ENCODE measurements at regions not wholly inside any gene's neighbourhood (a gene's known extent, or its start where the extent isn't known, plus 50 kb on each side); places are given as distances from the start of the nearest gene placed in this dataset.
A peak's percentile ranks its signal among the peaks of the same experiment; 100 is the strongest.

DNA sequence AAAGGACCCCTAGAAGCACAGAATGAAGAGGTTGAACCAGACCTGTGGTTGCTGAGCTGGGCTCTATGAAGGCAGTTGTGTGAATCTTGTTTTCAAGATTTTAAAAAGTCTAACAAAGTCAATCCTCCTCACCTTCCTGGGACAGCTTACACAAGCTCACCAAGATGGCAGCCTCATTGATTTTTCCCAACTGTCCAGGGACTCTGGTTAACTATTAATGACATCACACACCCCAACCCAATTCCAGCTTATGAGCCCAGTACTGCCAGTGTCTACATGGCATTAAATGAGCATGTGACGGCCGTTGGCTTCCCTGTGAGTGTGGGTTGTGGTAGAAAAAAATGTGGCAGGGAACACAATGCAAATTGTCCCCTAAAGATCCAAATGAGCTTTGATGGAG is 137.0 kb downstream of the CHST1 start:
- Histone ChIP-seq H3K27ac (ENCODE audit: low read depth, low read length) (no peak overlapping the region), H3K27me3 (ENCODE audit: control insufficient read depth, insufficient read depth, low read length) (no peaks in the 10 kb centered on the region), H3K4me1 (ENCODE audit: control insufficient read depth, insufficient read depth, low read length) (peaks cover 14% of the 10 kb centered on the region), H3K9me3 (ENCODE audit: control insufficient read depth, insufficient read depth, low read length) (no peaks in the 10 kb centered on the region), H3K4me3 (ENCODE audit: low read depth, low read length) (no peak overlapping the region), H3K36me3 (ENCODE audit: control insufficient read depth, insufficient read depth, low read length) (no peaks in the 10 kb centered on the region)
- DNase-seq (ENCODE audit: low read depth in 4 of 6, low spot score in 6 of 6), result no peak
- WGBS (ENCODE audit: insufficient coverage), result no CpG with 5 or more reads among the region's 2 CpGs

GRCh38 chr11:45527898-45528297 is 137.5 kb downstream of the CHST1 start:
- H3K4me3 ChIP-seq (ENCODE audit: low read depth, low read length), result no peak overlapping the region
- H3K9me3 ChIP-seq (ENCODE audit: control insufficient read depth, insufficient read depth, low read length), result no peaks in the 10 kb centered on the region
- H3K27me3 ChIP-seq (ENCODE audit: control insufficient read depth, insufficient read depth, low read length), result no peaks in the 10 kb centered on the region
- peaks cover 11% of the 10 kb centered on the region for H3K4me1 ChIP-seq (ENCODE audit: control insufficient read depth, insufficient read depth, low read length)
- DNase-seq (ENCODE audit: low read depth in 4 of 6, low spot score in 6 of 6), result no peak
- H3K27ac ChIP-seq (ENCODE audit: low read depth, low read length), result no peak overlapping the region
- 89% methylated on average over 1 of the region's 1 CpG for WGBS (ENCODE audit: insufficient coverage)
- H3K36me3 ChIP-seq (ENCODE audit: control insufficient read depth, insufficient read depth, low read length), result no peaks in the 10 kb centered on the region

DNA sequence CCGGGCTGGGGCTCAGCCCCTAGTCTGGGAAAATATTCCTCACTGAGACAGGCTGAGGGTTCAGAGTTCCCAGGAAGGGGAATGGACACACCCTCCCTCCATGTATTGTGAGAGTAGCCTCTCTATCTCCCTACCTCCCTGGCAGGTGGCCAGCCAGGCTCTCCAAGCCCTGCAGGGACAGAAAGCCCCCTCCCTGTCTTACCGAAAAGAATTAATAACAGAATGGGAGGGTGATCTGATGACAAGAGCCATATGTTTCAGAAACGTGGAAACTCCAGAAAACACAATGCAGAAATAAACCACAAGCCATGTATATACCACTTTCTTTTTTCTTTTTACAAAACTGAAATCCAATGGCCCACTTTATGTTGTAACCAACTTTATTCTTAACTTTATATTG is 140.0 kb downstream of the CHST1 start:
- Histone ChIP-seq H3K4me3 (ENCODE audit: low read depth, low read length) (no peak overlapping the region), H3K4me1 (ENCODE audit: control insufficient read depth, insufficient read depth, low read length) (no peaks in the 10 kb centered on the region), H3K27ac (ENCODE audit: low read depth, low read length) (no peak overlapping the region), H3K27me3 (ENCODE audit: control insufficient read depth, insufficient read depth, low read length) (no peaks in the 10 kb centered on the region), H3K36me3 (ENCODE audit: control insufficient read depth, insufficient read depth, low read length) (no peaks in the 10 kb centered on the region), H3K9me3 (ENCODE audit: control insufficient read depth, insufficient read depth, low read length) (no peaks in the 10 kb centered on the region)
- WGBS (ENCODE audit: insufficient coverage), result no CpG with 5 or more reads among the region's 3 CpGs
- no peak for DNase-seq (ENCODE audit: low read depth in 4 of 6, low spot score in 6 of 6)

DNA sequence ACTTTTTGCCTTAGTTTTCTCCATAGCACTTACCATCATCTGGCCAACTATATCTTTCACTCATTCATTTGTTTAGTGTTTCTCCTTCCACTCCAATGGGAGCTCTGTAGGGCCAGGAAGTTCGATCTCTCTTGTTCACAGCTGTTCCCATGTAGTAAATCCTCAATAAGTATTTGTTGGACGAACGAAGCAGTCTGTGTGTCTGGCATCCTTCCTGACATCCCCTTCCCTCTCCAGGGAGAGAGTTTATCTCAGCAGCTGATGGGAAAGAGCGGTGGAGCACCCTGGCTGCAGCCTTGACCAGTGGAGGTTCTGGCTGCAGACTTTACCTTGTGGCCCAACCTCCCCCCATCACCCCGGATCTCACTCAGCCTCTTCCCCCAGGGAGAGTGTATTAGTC is 141.7 kb downstream of the CHST1 start:
- H3K4me3 ChIP-seq (ENCODE audit: low read depth, low read length), result no peak overlapping the region
- no peak for DNase-seq (ENCODE audit: low read depth in 4 of 6, low spot score in 6 of 6)
- H3K27ac ChIP-seq (ENCODE audit: low read depth, low read length), result no peak overlapping the region
- H3K9me3 ChIP-seq (ENCODE audit: control insufficient read depth, insufficient read depth, low read length), result no peaks in the 10 kb centered on the region
- no CpG with 5 or more reads among the region's 5 CpGs for WGBS (ENCODE audit: insufficient coverage)
- no peaks in the 10 kb centered on the region for H3K36me3 ChIP-seq (ENCODE audit: control insufficient read depth, insufficient read depth, low read length)
- no peaks in the 10 kb centered on the region for H3K4me1 ChIP-seq (ENCODE audit: control insufficient read depth, insufficient read depth, low read length)
- no peaks in the 10 kb centered on the region for H3K27me3 ChIP-seq (ENCODE audit: control insufficient read depth, insufficient read depth, low read length)

DNA sequence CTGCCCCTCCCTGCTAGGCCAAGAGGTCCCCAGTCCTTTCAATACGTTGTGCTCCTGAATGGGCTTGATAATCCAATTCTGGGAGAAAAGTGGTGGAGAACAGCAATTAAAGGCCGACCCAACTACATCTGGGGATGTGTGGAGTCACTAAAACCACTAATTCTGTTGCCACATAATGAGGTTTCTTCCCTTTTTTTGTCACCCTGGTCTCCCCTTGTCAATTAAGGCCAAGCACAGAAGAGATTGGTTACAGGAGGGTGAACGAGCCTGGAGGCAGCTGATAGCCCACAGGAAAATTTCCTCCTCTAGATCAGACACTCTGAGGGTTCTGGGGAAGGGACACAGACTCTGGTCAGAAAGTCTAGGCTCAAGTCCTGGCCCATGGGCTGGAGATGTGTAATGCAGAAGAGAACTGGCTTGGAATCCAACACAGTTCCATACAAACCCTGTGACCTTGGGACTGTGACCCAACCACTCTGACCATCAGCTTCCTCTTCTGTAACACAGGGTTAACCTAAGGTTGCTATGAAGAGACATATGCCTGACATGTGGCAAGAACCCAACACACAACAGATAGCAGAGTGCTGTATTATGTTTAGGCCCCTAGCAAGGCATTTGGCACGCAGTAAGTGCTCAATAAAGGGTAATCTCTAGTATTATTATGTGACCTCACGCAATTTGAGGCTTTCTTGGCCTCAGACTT is 146.4 kb downstream of the CHST1 start:
- no peak for DNase-seq (ENCODE audit: low read depth in 4 of 6, low spot score in 6 of 6)
- no peak overlapping the region for H3K4me3 ChIP-seq (ENCODE audit: low read depth, low read length)
- 40% methylated on average over 1 of the region's 5 CpGs for WGBS (ENCODE audit: insufficient coverage)

DNA sequence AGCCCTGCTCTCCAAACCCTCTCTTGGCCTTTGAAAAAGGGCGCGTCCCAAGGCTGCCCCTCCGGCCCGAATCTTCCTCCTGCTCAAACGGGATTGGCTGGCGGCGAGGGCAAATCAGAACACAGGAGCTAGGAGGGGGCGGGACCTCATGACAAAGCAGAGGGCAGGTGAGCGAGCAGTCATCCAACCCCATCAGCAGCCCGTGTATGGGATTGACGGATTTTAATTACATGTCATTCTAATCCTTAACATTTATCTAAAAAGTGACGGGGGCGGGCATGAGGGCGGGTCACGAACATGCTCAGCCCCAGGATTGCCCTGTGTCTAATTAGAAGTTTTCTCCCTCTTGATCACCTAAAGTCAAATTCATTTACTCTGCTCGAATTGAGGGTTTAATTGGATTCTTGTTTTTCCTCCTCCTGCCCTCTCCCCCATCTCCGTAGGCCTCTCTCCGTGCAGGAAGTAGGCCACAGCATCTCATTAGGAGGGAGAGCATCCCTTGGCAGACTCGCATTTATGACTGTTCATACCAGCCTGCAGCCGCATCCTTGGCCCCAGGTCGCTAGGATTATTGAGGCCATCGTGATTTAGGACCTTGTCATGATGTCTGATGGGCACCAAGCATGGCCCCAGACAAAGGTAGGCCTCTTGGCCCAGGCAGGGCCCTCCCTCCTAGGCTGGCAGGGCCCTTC is 147.1 kb downstream of the CHST1 start:
- peak in 1 of 6 donors; percentile 51 for DNase-seq (ENCODE audit: low read depth in 4 of 6, low spot score in 6 of 6)
- Histone ChIP-seq H3K4me3 (ENCODE audit: low read depth, low read length) (no peak overlapping the region), H3K27me3 (ENCODE audit: control insufficient read depth, insufficient read depth, low read length) (no peaks in the 10 kb centered on the region), H3K4me1 (ENCODE audit: control insufficient read depth, insufficient read depth, low read length) (peaks cover 3% of the 10 kb centered on the region), H3K9me3 (ENCODE audit: control insufficient read depth, insufficient read depth, low read length) (no peaks in the 10 kb centered on the region), H3K27ac (ENCODE audit: low read depth, low read length) (no peak overlapping the region), H3K36me3 (ENCODE audit: control insufficient read depth, insufficient read depth, low read length) (no peaks in the 10 kb centered on the region)
- WGBS (ENCODE audit: insufficient coverage), result 74% methylated on average over 17 of the region's 22 CpGs

More for the DNA sequence above, 146.4 kb downstream of the CHST1 start:
- Histone ChIP-seq H3K27me3 (ENCODE audit: control insufficient read depth, insufficient read depth, low read length) (no peaks in the 10 kb centered on the region), H3K9me3 (ENCODE audit: control insufficient read depth, insufficient read depth, low read length) (no peaks in the 10 kb centered on the region), H3K4me1 (ENCODE audit: control insufficient read depth, insufficient read depth, low read length) (peaks cover 3% of the 10 kb centered on the region), H3K36me3 (ENCODE audit: control insufficient read depth, insufficient read depth, low read length) (no peaks in the 10 kb centered on the region), H3K27ac (ENCODE audit: low read depth, low read length) (no peak overlapping the region)

GRCh38 chr11:45517171-45517770 is 148.2 kb downstream of the CHST1 start:
- H3K27ac ChIP-seq (ENCODE audit: low read depth, low read length), result no peak overlapping the region
- H3K9me3 ChIP-seq (ENCODE audit: control insufficient read depth, insufficient read depth, low read length), result no peaks in the 10 kb centered on the region
- H3K4me3 ChIP-seq (ENCODE audit: low read depth, low read length), result no peak overlapping the region
- H3K4me1 ChIP-seq (ENCODE audit: control insufficient read depth, insufficient read depth, low read length), result peaks cover 3% of the 10 kb centered on the region
- H3K36me3 ChIP-seq (ENCODE audit: control insufficient read depth, insufficient read depth, low read length), result no peaks in the 10 kb centered on the region
- H3K27me3 ChIP-seq (ENCODE audit: control insufficient read depth, insufficient read depth, low read length), result no peaks in the 10 kb centered on the region
- DNase-seq (ENCODE audit: low read depth in 4 of 6, low spot score in 6 of 6), result no peak
- 74% methylated on average over 9 of the region's 11 CpGs for WGBS (ENCODE audit: insufficient coverage)

DNA sequence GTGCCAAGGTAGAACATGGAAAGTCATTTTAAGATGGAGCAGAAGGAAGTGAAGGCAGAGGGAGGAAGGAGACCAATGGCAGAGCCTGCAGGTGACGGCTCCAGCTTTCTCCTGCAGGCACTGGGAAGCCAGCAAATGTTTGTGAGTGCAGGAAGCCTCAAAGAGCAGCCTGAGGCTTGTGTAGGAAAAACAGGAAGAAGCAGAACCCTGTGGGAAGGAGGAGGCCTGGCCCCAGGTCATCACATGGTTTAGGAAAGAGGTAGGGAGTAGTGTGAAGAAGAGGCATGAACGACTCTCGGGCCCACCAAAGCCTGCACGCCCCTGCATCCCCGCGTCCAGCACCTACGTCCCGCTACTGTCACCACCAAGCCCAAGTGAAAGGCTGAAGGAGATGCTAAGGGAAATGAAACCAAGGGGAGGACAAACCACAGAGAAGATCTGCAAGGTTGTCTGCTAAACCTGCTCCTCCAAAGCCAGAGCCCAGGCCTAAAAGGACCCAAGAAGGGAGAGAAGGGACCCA is 151.5 kb downstream of the CHST1 start:
- Histone ChIP-seq H3K9me3 (ENCODE audit: control insufficient read depth, insufficient read depth, low read length) (no peaks in the 10 kb centered on the region), H3K36me3 (ENCODE audit: control insufficient read depth, insufficient read depth, low read length) (no peaks in the 10 kb centered on the region), H3K4me1 (ENCODE audit: control insufficient read depth, insufficient read depth, low read length) (peaks cover 11% of the 10 kb centered on the region), H3K27me3 (ENCODE audit: control insufficient read depth, insufficient read depth, low read length) (no peaks in the 10 kb centered on the region), H3K4me3 (ENCODE audit: low read depth, low read length) (no peak overlapping the region), H3K27ac (ENCODE audit: low read depth, low read length) (no peak overlapping the region)
- 90% methylated on average over 8 of the region's 8 CpGs for WGBS (ENCODE audit: insufficient coverage)
- DNase-seq (ENCODE audit: low read depth in 4 of 6, low spot score in 6 of 6), result no peak

DNA sequence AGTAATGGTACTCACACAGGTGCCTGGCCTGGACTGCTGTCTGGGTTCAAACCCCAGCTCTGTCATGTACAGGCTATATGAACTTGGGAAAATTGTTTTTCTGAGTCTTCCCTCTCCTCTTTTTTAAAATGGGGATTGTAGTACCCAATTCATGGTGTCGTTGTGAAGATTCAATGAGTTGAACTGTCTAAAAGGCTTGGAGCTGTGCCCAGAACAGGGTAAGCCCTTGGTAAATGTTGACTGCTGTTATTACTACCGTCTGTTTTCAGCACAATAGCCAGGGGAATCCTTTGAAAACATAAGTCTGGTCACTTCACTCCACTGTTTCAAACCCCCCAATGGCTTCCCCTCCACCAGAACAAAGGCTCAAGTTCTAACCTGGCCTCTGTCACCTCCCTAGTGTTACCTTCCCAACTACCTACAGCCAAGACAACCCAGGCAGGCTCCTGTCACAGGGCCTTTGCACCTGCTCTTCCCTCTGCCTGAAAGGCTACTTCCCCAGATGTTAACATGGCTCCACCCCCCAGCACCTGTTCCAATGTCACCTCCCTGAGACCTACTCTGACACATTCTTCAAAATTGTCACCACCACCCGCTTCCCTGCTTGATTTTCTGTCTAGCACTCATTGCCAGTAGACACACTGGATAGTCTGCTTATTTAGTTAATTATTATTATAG is 152.8 kb downstream of the CHST1 start:
- peak in 1 of 6 donors; percentile 54 for DNase-seq (ENCODE audit: low read depth in 4 of 6, low spot score in 6 of 6)
- no peaks in the 10 kb centered on the region for H3K27me3 ChIP-seq (ENCODE audit: control insufficient read depth, insufficient read depth, low read length)
- H3K9me3 ChIP-seq (ENCODE audit: control insufficient read depth, insufficient read depth, low read length), result no peaks in the 10 kb centered on the region
- no peak overlapping the region for H3K27ac ChIP-seq (ENCODE audit: low read depth, low read length)
- WGBS (ENCODE audit: insufficient coverage), result no CpG with 5 or more reads among the region's 3 CpGs
- H3K4me1 ChIP-seq (ENCODE audit: control insufficient read depth, insufficient read depth, low read length), result peaks cover 8% of the 10 kb centered on the region
- no peak overlapping the region for H3K4me3 ChIP-seq (ENCODE audit: low read depth, low read length)
- H3K36me3 ChIP-seq (ENCODE audit: control insufficient read depth, insufficient read depth, low read length), result no peaks in the 10 kb centered on the region

All from spinal cord (tissue), 9 donors.